ENCODE measurements at regions not wholly inside any gene's neighbourhood (a gene's known extent, or its start where the extent isn't known, plus 50 kb on each side); places are given as distances from the start of the nearest gene placed in this dataset.

- TF ChIP-seq CTCF (conservative IDR thresholded peaks at IDR 0.05 in 1 of 2, IDR thresholded peaks at IDR 0.05 in 1 of 2; ENCODE audit: low read depth in 1 of 2, low read length in 2 of 2) (no peak), EZH2 (IDR thresholded peaks at IDR 0.05; ENCODE audit: low read length, missing control alignments) (no peak)
Measured at GRCh38 chr10:35758076-35758475, 116.0 kb upstream of the FZD8 start.

Measured in fibroblast of lung (primary cell).